AG10803 (cell line): ENCODE measurements at regions not wholly inside any gene's neighbourhood (a gene's known extent, or its start where the extent isn't known, plus 50 kb on each side); places are given as distances from the start of the nearest gene placed in this dataset.
A peak's percentile ranks its signal among the peaks of the same experiment; 100 is the strongest.
"Not testable (repeated sequence)": the region's sequence is repeated elsewhere in the genome, so short reads cannot be mapped to it uniquely, and the experiment has no call there.

Source experiments
- DNase-seq: peaks from one replicate; pipeline ENCODE4 v3.0.0; 2010; ENCODE audit warnings: low read depth
- H3K4me3 ChIP-seq: 2 replicates; pipeline ENCODE4 v1.5.1; 2011; ENCODE audit warnings: mild to moderate bottlenecking, low read length, control low read depth
- CTCF ChIP-seq: conservative IDR thresholded peaks from 2 replicates; pipeline ENCODE4 v1.5.1; 2011; ENCODE audit warnings: mild to moderate bottlenecking, low read length, control low read depth, inconsistent platforms

GRCh38 chr2:47964277-47964676 is 58.0 kb upstream of the FBXO11 start:
- no peak for TF ChIP-seq CTCF
- no peak overlapping the region for H3K4me3 ChIP-seq
- DNase-seq = no peak

- H3K4me3 ChIP-seq = no peak overlapping the region
- no peak for TF ChIP-seq CTCF
- DNase-seq = no peak
Measured at GRCh38 chr2:47964722-47965434, 58.6 kb upstream of the FBXO11 start.

DNA sequence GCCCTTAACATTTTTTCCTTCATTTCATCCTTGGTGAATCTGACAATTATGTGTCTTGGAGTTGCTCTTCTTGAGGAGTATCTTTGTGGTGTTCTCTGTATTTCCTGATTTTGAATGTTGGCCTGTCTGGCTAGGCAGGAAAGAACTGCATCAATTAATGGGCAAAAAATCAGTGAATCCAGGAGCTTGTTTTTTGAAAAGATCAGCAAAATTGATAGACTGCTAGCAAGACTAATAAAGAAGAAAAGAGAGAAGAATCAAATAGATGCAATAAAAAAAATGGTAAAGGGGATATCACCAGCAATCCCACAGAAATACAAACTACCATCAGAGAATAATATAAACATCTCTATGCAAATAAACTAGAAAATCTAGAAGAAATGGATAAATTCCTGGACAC is 70.4 kb upstream of the FBXO11 start:
- not testable (repeated sequence) for H3K4me3 ChIP-seq

GRCh38 chr2:47984041-47984440 is 77.7 kb upstream of the FBXO11 start:
- no peak for TF ChIP-seq CTCF
- H3K4me3 ChIP-seq = no peak overlapping the region
- peak; percentile 39 for DNase-seq

More for the DNA sequence above, 70.4 kb upstream of the FBXO11 start:
- DNase-seq = not testable (repeated sequence)

DNA sequence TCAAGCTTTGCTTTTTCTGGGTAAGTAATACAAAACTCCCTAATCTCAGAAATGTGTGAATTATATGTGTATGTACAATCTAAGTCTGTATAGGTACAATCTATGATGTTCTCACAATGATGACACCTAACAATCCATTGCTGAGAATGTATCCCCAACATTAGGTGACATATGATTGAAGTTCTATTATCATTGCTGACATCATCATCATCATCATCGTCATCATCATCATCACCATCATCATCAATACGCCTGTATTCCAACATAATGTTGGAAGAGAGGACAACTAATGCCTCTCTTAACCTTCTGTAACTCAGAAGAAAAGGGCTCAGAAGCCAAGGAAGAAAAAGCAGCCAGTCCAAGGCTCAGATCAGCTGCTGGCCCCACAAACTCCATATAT is 84.2 kb upstream of the FBXO11 start:
- DNase-seq = no peak
- H3K4me3 ChIP-seq = no peak overlapping the region
- TF ChIP-seq CTCF = no peak

- no peak for DNase-seq
- no peak for TF ChIP-seq CTCF
- no peak overlapping the region for H3K4me3 ChIP-seq
Measured at GRCh38 chr2:47992671-47993070, 86.4 kb upstream of the FBXO11 start.

DNA sequence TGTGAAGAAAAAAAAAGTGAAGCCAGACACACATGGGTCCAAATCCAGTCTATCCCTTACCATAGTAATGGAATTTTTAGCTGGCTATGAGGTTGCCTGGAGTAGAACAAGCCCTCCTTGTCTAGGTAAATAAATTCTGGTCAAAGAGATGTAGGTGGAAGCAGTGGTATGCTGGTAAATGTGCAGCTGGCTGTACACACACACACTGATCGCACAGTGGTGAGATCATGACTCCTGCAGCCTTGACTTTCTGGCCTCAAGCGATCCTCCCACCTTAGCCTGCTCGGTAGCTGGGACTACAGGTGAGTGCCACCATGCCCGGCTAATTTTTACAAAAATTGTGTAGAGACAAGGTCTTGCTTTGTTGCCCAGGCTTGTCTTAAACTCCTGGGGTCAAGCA is 90.5 kb upstream of the FBXO11 start:
- no peak for DNase-seq
- TF ChIP-seq CTCF = no peak
- H3K4me3 ChIP-seq = no peak overlapping the region
